Sigmoid colon (tissue), 4 donors: ENCODE measurements at regions not wholly inside any gene's neighbourhood (a gene's known extent, or its start where the extent isn't known, plus 50 kb on each side); places are given as distances from the start of the nearest gene placed in this dataset.

Experiments used
- POLR2A ChIP-seq, 2 donors: fragments of 450-650 bp; IDR thresholded peaks; one replicate each; pipeline ENCODE4 v1.6.1; 2016; ENCODE audit warnings: antibody characterized with exemption in 2 of 2, mild to moderate bottlenecking in 2 of 2, moderate library complexity in 2 of 2
- POLR2AphosphoS5 ChIP-seq, 4 donors: sonication (generic); formaldehyde crosslinking; IDR thresholded peaks; one replicate each; pipeline ENCODE4 v1.6.1; 2017; ENCODE audit warnings: antibody characterized with exemption in 4 of 4
- TF ChIP-seq, protein P1 (sequence below), 4 experiments: fragments of 450-650 bp in 3 of 4; fragments of 200-600 bp in 1 of 4; IDR thresholded peaks; one replicate each; pipeline ENCODE4 v1.5.1; 2016 to 2019; ENCODE audit warnings: antibody characterized with exemption in 4 of 4, mild to moderate bottlenecking in 3 of 4, moderate library complexity in 2 of 4

DNA sequence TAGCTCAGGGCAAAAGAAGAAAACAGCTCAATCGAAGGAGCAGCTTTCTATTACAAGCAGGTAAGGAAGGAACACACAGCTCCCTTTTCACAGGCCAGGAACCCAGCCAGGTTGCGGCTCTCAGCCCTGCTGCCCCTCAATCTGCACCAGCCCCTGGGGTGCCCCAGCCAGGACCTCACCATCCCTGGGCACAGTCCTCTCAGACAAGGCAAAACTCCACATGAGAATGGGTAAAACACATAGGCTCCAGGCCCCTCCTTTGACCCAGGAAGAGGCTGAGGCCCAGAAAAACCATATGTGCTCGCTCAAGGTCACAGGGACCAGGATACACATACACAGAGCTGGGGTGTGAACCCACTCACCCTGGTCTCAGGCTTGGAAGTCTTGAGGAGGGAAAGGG, 178.7 kb upstream of the TLE3 start:
- TF ChIP-seq POLR2A (IDR thresholded peaks at IDR 0.05), result no peak
- TF ChIP-seq POLR2AphosphoS5 (IDR thresholded peaks at IDR 0.05), result no peak
- TF ChIP-seq, protein P1, sequence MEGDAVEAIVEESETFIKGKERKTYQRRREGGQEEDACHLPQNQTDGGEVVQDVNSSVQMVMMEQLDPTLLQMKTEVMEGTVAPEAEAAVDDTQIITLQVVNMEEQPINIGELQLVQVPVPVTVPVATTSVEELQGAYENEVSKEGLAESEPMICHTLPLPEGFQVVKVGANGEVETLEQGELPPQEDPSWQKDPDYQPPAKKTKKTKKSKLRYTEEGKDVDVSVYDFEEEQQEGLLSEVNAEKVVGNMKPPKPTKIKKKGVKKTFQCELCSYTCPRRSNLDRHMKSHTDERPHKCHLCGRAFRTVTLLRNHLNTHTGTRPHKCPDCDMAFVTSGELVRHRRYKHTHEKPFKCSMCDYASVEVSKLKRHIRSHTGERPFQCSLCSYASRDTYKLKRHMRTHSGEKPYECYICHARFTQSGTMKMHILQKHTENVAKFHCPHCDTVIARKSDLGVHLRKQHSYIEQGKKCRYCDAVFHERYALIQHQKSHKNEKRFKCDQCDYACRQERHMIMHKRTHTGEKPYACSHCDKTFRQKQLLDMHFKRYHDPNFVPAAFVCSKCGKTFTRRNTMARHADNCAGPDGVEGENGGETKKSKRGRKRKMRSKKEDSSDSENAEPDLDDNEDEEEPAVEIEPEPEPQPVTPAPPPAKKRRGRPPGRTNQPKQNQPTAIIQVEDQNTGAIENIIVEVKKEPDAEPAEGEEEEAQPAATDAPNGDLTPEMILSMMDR (IDR thresholded peaks at IDR 0.05), result no peak
